ENCODE measurements at regions not wholly inside any gene's neighbourhood (a gene's known extent, or its start where the extent isn't known, plus 50 kb on each side); places are given as distances from the start of the nearest gene placed in this dataset.

GRCh38 chr3:124276539-124277143 lies 284.7 kb upstream of the ROPN1 start:
- Histone ChIP-seq H3K36me3 (ENCODE audit: control insufficient read depth in 4 of 4, insufficient read depth in 3 of 4, low read depth in 1 of 4, low read length in 3 of 4) (no peaks in the 10 kb centered on the region), H3K9me3 (ENCODE audit: control insufficient read depth in 4 of 4, low read length in 3 of 4) (no peaks in the 10 kb centered on the region), H3K4me3 (ENCODE audit: low read depth in 1 of 3, low read length in 3 of 3) (no peak overlapping the region), H3K9ac (ENCODE audit: low read depth in 1 of 2, low read length in 2 of 2) (no peak overlapping the region), H3K27me3 (ENCODE audit: control insufficient read depth in 4 of 4, insufficient read depth in 4 of 4, low read length in 3 of 4) (no peaks in the 10 kb centered on the region), H3K27ac (ENCODE audit: low read depth in 1 of 2, low read length in 2 of 2) (peak overlapping the region in 1 of 2 donors; percentile 36), H3K4me1 (ENCODE audit: control insufficient read depth in 4 of 4, insufficient read depth in 4 of 4, low read length in 3 of 4) (peaks cover 0 to 2% (median 1%) of the 10 kb centered on the region in 4 donors)
- DNase-seq (ENCODE audit: low spot score): no peak
- TF ChIP-seq TAF1 (conservative IDR thresholded peaks at IDR 0.05) (no peak), MAX (IDR thresholded peaks at IDR 0.05) (no peak), RXRA (IDR thresholded peaks at IDR 0.05) (no peak)
- 90% methylated on average over 8 of the region's 8 CpGs for WGBS

- 70% methylated on average over 10 of the region's 10 CpGs for WGBS
- TF ChIP-seq RAD21 (IDR thresholded peaks at IDR 0.05) (peak in 1 of 2 donors; percentile 13), TAF1 (conservative IDR thresholded peaks at IDR 0.05) (no peak), SP1 (IDR thresholded peaks at IDR 0.05) (peak; percentile 76), RXRA (IDR thresholded peaks at IDR 0.05) (peak in 1 of 2 donors; percentile 52), NR2F2 (IDR thresholded peaks at IDR 0.05) (peak; percentile 98), YY1 (IDR thresholded peaks at IDR 0.05) (no peak)
- no peak for DNase-seq (ENCODE audit: low spot score)
- H3K4me3 ChIP-seq (ENCODE audit: low read depth in 1 of 3, low read length in 3 of 3): no peak overlapping the region
- no peak overlapping the region for H3K9ac ChIP-seq (ENCODE audit: low read depth in 1 of 2, low read length in 2 of 2)
- H3K4me1 ChIP-seq (ENCODE audit: control insufficient read depth in 4 of 4, insufficient read depth in 4 of 4, low read length in 3 of 4): peaks cover 0 to 2% (median 1%) of the 10 kb centered on the region in 4 donors
- no peaks in the 10 kb centered on the region for H3K9me3 ChIP-seq (ENCODE audit: control insufficient read depth in 4 of 4, low read length in 3 of 4)
- no peaks in the 10 kb centered on the region for H3K27me3 ChIP-seq (ENCODE audit: control insufficient read depth in 4 of 4, insufficient read depth in 4 of 4, low read length in 3 of 4)
- H3K36me3 ChIP-seq (ENCODE audit: control insufficient read depth in 4 of 4, insufficient read depth in 3 of 4, low read depth in 1 of 4, low read length in 3 of 4): no peaks in the 10 kb centered on the region
- peak overlapping the region in 1 of 2 donors; percentile 36 for H3K27ac ChIP-seq (ENCODE audit: low read depth in 1 of 2, low read length in 2 of 2)
Observed at GRCh38 chr3:124277144-124277890, 285.4 kb upstream of the ROPN1 start.

- H3K36me3 ChIP-seq (ENCODE audit: control insufficient read depth in 4 of 4, insufficient read depth in 3 of 4, low read depth in 1 of 4, low read length in 3 of 4): no peaks in the 10 kb centered on the region
- H3K27ac ChIP-seq (ENCODE audit: low read depth in 1 of 2, low read length in 2 of 2): no peak overlapping the region
- H3K4me1 ChIP-seq (ENCODE audit: control insufficient read depth in 4 of 4, insufficient read depth in 4 of 4, low read length in 3 of 4): peaks cover 0 to 2% (median 0%) of the 10 kb centered on the region in 4 donors
- H3K4me3 ChIP-seq (ENCODE audit: low read depth in 1 of 3, low read length in 3 of 3): no peak overlapping the region
- no peak for DNase-seq (ENCODE audit: low spot score)
- H3K27me3 ChIP-seq (ENCODE audit: control insufficient read depth in 4 of 4, insufficient read depth in 4 of 4, low read length in 3 of 4): peaks cover 0 to 3% (median 0%) of the 10 kb centered on the region in 4 donors
- H3K9me3 ChIP-seq (ENCODE audit: control insufficient read depth in 4 of 4, low read length in 3 of 4): no peaks in the 10 kb centered on the region
- TF ChIP-seq REST (IDR thresholded peaks at IDR 0.05): no peak
- peak; percentile 79 to 84 for TF ChIP-seq RAD21 (IDR thresholded peaks at IDR 0.05)
- no peak for TF ChIP-seq FOXA1 (IDR thresholded peaks at IDR 0.05)
- no peak for TF ChIP-seq TAF1 (conservative IDR thresholded peaks at IDR 0.05)
- TF ChIP-seq CTCF (IDR thresholded peaks at IDR 0.05; ENCODE audit: low read depth, low read length, missing input control): peak; percentile 29
- no peak for TF ChIP-seq JUND (IDR thresholded peaks at IDR 0.05)
- WGBS: 56% methylated on average over 6 of the region's 6 CpGs
- H3K9ac ChIP-seq (ENCODE audit: low read depth in 1 of 2, low read length in 2 of 2): no peak overlapping the region
Observed at GRCh38 chr3:124281453-124282316, 289.8 kb upstream of the ROPN1 start.

Data from liver (tissue), 8 donors.